GM12865 (cell line): ENCODE measurements at regions not wholly inside any gene's neighbourhood (a gene's known extent, or its start where the extent isn't known, plus 50 kb on each side); places are given as distances from the start of the nearest gene placed in this dataset.

Source experiments
- DNase-seq: peaks from one replicate; pipeline ENCODE4 v3.0.0; 2010; ENCODE audit warnings: low read depth
- H3K4me3 ChIP-seq: 2 replicates; pipeline ENCODE4 v1.5.1; 2011; ENCODE audit warnings: mild to moderate bottlenecking, low read depth, low read length, control low read depth
- TF ChIP-seq, protein P1 (sequence below): IDR thresholded peaks from 2 replicates; pipeline ENCODE4 v1.5.1; 2011; ENCODE audit warnings: low read length, control low read depth, low read depth, inconsistent platforms; ENCODE audit not compliant: insufficient read depth; ENCODE audit errors: missing control alignments

DNA sequence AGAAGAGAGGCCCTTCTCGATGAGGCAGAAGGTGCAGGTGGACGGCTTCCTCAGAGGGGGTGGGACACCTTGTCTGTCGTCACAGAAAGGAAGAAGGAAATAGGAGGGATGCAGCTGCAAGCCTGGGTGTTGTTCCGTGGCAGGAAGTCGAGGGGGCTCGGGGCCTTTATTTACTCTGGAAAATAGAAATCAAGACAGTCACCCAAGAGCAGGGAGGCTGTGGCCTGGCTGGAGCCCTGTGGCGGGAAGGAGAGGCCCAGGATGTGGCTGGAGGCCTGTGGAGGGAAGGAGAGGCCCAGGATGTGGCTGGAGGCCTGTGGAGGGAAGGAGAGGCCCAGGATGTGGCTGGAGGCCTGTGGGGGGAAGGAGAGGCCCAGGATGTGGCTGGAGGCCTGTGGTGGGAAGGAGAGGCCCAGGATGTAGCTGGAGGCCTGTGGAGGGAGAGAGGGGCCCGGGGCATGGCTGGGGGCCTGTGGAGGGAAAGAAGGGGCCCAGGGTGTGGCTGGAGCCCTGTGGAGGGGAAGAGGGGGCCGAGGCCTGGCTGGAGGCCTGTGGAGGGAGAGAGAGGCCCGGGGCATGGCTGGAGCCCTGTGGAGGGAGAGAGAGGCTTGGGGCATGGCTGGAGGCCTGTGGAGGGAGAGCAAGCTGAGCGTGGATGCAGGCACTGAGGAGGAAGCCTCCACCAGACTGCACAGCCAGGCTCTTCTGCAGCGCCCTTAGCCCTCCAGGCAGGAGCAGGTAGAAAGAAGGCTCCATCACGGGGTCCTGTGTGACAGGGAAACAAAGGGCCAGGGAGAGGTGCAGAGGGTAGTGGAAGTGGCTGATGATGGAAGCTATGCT is 97.3 kb upstream of the SFMBT2 start:
- peak; percentile 59 for DNase-seq
- peak overlapping the region; percentile 43 for H3K4me3 ChIP-seq
- TF ChIP-seq, protein P1, sequence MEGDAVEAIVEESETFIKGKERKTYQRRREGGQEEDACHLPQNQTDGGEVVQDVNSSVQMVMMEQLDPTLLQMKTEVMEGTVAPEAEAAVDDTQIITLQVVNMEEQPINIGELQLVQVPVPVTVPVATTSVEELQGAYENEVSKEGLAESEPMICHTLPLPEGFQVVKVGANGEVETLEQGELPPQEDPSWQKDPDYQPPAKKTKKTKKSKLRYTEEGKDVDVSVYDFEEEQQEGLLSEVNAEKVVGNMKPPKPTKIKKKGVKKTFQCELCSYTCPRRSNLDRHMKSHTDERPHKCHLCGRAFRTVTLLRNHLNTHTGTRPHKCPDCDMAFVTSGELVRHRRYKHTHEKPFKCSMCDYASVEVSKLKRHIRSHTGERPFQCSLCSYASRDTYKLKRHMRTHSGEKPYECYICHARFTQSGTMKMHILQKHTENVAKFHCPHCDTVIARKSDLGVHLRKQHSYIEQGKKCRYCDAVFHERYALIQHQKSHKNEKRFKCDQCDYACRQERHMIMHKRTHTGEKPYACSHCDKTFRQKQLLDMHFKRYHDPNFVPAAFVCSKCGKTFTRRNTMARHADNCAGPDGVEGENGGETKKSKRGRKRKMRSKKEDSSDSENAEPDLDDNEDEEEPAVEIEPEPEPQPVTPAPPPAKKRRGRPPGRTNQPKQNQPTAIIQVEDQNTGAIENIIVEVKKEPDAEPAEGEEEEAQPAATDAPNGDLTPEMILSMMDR, result no peak

DNA sequence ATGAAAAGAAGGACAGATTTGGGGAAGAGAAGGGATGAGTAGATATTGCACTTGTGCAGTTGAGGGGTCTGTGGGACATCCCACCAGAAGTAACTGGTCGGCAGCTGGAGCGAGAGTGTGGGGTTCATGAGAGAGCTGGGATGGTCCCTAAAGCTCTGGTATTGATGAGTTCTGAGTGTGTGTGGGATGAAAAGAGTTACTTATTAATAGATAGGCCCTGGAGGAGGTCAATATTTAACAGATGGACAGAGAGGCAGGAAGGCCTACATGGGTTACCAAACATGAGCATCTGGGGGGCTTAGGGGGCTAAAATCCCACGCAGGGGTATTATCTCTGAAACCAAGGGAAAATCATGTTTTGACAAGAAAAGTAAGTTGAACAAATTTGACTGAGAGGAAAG is 95.7 kb upstream of the SFMBT2 start:
- no peak overlapping the region for H3K4me3 ChIP-seq
- TF ChIP-seq, protein P1, result no peak
- no peak for DNase-seq

DNA sequence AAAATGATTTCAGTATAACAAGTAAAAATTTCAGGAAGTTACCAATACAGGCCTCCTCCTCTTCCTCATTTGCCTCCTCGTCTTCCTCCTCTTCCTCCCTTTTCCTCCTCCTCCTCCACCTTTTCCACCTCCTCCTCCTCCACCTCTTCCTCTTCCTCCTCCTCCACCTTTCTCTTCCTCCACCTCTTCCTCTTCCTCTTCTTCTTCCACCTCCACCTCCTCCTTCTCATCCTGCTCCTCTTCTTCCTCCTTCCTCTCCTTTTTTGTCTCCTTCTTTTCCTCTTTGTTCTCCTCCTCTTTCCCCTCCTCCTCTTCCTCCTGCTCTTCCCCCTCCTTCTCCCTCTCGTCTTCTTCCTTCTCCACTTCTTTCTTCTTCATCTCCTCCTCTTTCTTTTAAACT is 94.4 kb upstream of the SFMBT2 start:
- H3K4me3 ChIP-seq, result no peak overlapping the region
- TF ChIP-seq, protein P1, result no peak
- no peak for DNase-seq

DNA sequence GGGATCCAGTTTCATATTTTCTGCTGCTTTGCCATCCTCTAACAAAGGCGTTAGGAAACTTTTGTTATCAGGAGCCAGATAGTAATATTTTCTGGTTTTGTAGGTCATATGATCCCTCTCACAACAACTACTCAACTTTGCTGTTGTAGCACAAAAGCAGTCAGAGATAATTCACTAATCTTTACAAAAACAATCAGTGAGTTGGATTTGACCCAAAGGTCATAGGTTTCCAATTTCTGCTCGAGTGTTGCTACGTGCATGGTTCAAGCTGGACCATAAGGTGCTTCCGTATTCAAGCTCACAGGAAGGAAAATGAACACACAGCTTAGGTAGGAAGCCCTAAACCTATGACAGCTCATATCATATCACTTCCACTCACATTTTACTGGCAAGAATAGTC is 92.4 kb upstream of the SFMBT2 start:
- DNase-seq, result no peak
- no peak overlapping the region for H3K4me3 ChIP-seq
- TF ChIP-seq, protein P1, result no peak

DNA sequence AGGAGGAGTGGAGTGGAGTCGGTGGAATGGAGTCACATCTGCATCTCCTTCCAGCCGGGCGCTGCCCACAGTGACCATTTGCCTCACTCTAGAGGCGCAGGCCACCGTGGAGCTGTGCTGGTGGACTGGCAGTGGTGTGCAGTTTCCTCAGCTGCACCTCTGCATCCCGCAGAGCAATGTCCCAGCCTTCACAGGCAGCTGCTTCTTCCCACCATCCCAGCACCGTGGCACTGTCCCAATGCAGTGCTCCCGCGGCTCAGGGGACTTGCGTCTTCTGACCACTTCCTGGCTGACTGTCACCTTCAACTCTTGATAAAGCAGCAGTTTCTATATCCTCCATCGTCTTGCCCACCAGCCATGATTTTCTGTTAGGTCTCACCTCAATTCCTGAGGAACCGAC is 90.3 kb upstream of the SFMBT2 start:
- DNase-seq, result no peak
- TF ChIP-seq, protein P1, result no peak
- no peak overlapping the region for H3K4me3 ChIP-seq

DNA sequence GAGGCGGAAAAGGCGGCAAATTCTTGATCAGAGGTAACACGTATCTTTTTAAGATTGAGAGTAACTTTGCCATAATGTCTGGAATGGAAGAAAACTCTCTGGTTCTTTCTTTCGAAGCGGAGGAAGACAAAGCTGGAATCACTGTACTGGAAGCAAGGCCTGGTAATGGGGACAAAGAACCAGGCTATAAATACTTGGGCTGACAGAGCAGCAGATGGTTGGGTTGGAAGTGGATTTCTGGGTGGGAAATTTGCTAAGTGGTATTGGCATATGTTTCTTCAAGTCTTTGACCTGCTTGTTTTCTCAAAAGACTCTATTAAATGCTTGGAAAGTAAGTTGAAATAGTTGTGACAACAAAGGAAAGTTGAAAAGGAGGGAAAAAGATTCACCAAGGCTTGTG is 87.3 kb upstream of the SFMBT2 start:
- no peak for DNase-seq
- H3K4me3 ChIP-seq, result no peak overlapping the region
- TF ChIP-seq, protein P1, result no peak

DNA sequence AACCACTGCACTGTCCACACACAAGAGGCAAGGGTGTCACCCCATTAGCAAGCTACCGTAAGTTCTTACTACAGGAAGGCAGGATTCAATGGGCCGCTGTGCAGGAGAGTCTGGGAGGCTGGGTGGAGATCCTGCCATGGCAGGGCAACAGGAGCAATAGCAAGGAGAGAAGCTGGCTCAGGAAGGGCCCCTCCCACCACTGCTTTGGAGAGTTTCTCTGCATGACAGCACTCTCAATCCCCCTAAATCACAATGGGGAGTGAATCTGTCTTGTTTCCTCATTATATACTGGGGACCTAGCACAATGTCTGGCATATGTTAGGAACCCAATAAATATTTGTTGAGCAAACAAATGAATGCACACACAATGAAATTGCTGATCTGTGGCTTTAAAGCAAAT is 83.2 kb upstream of the SFMBT2 start:
- DNase-seq, result no peak
- H3K4me3 ChIP-seq, result no peak overlapping the region
- TF ChIP-seq, protein P1, result no peak
